H1 (cell line): ENCODE measurements at regions not wholly inside any gene's neighbourhood (a gene's known extent, or its start where the extent isn't known, plus 50 kb on each side); places are given as distances from the start of the nearest gene placed in this dataset.
A peak's percentile ranks its signal among the peaks of the same experiment; 100 is the strongest.
"Not testable (repeated sequence)": the region's sequence is repeated elsewhere in the genome, so short reads cannot be mapped to it uniquely, and the experiment has no call there.

Experiments used
- CTCF ChIA-PET: fragments of 300-600 bp; sonication (Branson Sonifier 250); formaldehyde crosslinking; loops from one replicate; lab custom pipeline; 2021; ENCODE audit not compliant: partially characterized antibody; lab: Charles Lee
- POLR2A ChIA-PET: fragments of 300-600 bp; sonication (Branson Sonifier 250); formaldehyde crosslinking; loops from one replicate; lab custom pipeline; 2021; ENCODE audit warnings: inconsistent platforms; ENCODE audit not compliant: partially characterized antibody; lab: Charles Lee
- DNase-seq, 2 experiments: peaks; one replicate each; pipeline versions ENCODE4 v3.0.0 to v3.0.0-alpha.2; 2010 to 2022; ENCODE audit warnings: low spot score in 2 of 2, low read depth in 1 of 2, mixed read lengths in 1 of 2
- FAIRE-seq: peaks from 2 replicates; lab custom pipeline; 2011; peaks lifted over from hg19 to GRCh38; lab: Jason Lieb, UNC
- H2AFZ ChIP-seq: 2 replicates; pipeline ENCODE4 v1.8.1; 2012; ENCODE audit warnings: low read length, inconsistent platforms
- H2AK5ac ChIP-seq: 2 replicates; pipeline ENCODE4 v1.6.1; 2013; ENCODE audit warnings: low read depth, low read length
- H2BK120ac ChIP-seq: replicated peaks from 2 replicates; pipeline ENCODE3; 2013; ENCODE audit warnings: low read depth, low read length, inconsistent platforms
- H2BK12ac ChIP-seq: 2 replicates; pipeline ENCODE4 v1.6.1; 2013; ENCODE audit warnings: low read depth, low read length
- H2BK15ac ChIP-seq: 2 replicates; pipeline ENCODE4 v1.6.1; 2013; ENCODE audit warnings: low read length
- H2BK20ac ChIP-seq: 2 replicates; pipeline ENCODE4 v1.6.1; 2013; ENCODE audit warnings: low read length
- H2BK5ac ChIP-seq: 2 replicates; pipeline ENCODE4 v1.6.1; 2013; ENCODE audit warnings: low read depth, low read length
- H3K14ac ChIP-seq: 2 replicates; pipeline ENCODE4 v1.6.1; 2013; ENCODE audit warnings: inconsistent platforms; ENCODE audit not compliant: insufficient read length
- H3K18ac ChIP-seq: 2 replicates; pipeline ENCODE4 v1.6.1; 2013; ENCODE audit warnings: low read length; ENCODE audit errors: extremely low read depth
- H3K23ac ChIP-seq: 2 replicates; pipeline ENCODE4 v1.6.1; 2013; ENCODE audit warnings: inconsistent platforms; ENCODE audit not compliant: insufficient read length
- H3K23me2 ChIP-seq: 2 replicates; pipeline ENCODE4 v1.6.1; 2013; ENCODE audit warnings: low read depth, low read length
- H3K27ac ChIP-seq: 2 replicates; pipeline ENCODE4 v1.6.1; 2011; ENCODE audit warnings: low read depth, low read length, inconsistent platforms
- H3K27me3 ChIP-seq, 4 experiments: replicated peaks in 1 of 4; 1 replicate in 1 of 4; 2 replicates in 3 of 4; pipeline versions ENCODE4 v1.6.1 to v1.8.1; 2011 to 2013; ENCODE audit warnings: low read length in 3 of 4, mild to moderate bottlenecking in 3 of 4, inconsistent platforms in 2 of 4, mixed read lengths in 2 of 4, moderate library complexity in 1 of 4; ENCODE audit not compliant: control insufficient read depth in 3 of 4, insufficient read depth in 3 of 4; ENCODE audit errors: extremely low read depth in 1 of 4
- H3K36me3 ChIP-seq, 4 experiments: 2 replicates each; pipeline versions ENCODE4 v1.6.1 to v1.8.1; 2011 to 2013; ENCODE audit warnings: mild to moderate bottlenecking in 4 of 4, low read length in 3 of 4, moderate library complexity in 2 of 4, control low read depth in 1 of 4, inconsistent platforms in 1 of 4; ENCODE audit not compliant: insufficient read depth in 4 of 4, control insufficient read depth in 2 of 4
- H3K4ac ChIP-seq: replicated peaks from 2 replicates; pipeline ENCODE3; 2013; ENCODE audit warnings: low read length, low read depth, mixed read lengths, inconsistent platforms; ENCODE audit not compliant: insufficient read length
- H3K4me1 ChIP-seq, 4 experiments: replicated peaks in 1 of 4; 1 replicate in 1 of 4; 2 replicates in 3 of 4; pipeline versions ENCODE4 v1.6.1 to v1.8.1; 2011 to 2013; ENCODE audit warnings: low read length in 3 of 4, inconsistent platforms in 2 of 4, mixed read lengths in 1 of 4; ENCODE audit not compliant: insufficient read depth in 4 of 4, control insufficient read depth in 3 of 4
- H3K4me2 ChIP-seq, 2 experiments: 2 replicates each; pipeline versions ENCODE4 v1.6.1 to v1.8.1; 2011 to 2013; ENCODE audit warnings: low read depth in 2 of 2, low read length in 2 of 2, control low read depth in 1 of 2, inconsistent platforms in 1 of 2, mild to moderate bottlenecking in 1 of 2; ENCODE audit not compliant: insufficient read depth in 1 of 2
- H3K4me3 ChIP-seq, 4 experiments: fragments of 200-600, 300-600 bp in 1 of 4; sonication (generic), shearing (Covaris generic), sonication (Bioruptor Twin) in 1 of 4; 2 replicates each; pipeline versions ENCODE4 v1.5.1 to v1.8.1; 2011 to 2016; ENCODE audit warnings: low read length in 4 of 4, low read depth in 3 of 4, control low read depth in 2 of 4, inconsistent platforms in 2 of 4, mild to moderate bottlenecking in 2 of 4, mixed read lengths in 1 of 4, moderate library complexity in 1 of 4; ENCODE audit not compliant: insufficient read depth in 2 of 4; ENCODE audit errors: extremely low read depth in 1 of 4
- H3K56ac ChIP-seq: replicated peaks from 2 replicates; pipeline ENCODE3; 2013; ENCODE audit warnings: low read depth, mild to moderate bottlenecking, mixed read lengths, low read length, inconsistent platforms; ENCODE audit not compliant: insufficient read length
- H3K79me1 ChIP-seq: 2 replicates; pipeline ENCODE4 v1.6.1; 2013; ENCODE audit warnings: low read depth, low read length, control low read depth
- H3K79me2 ChIP-seq, 2 experiments: 2 replicates each; pipeline versions ENCODE4 v1.6.1 to v1.8.1; 2012 to 2013; ENCODE audit warnings: low read length in 2 of 2, mild to moderate bottlenecking in 2 of 2, inconsistent platforms in 1 of 2; ENCODE audit not compliant: insufficient read depth in 2 of 2, control insufficient read depth in 1 of 2
- H3K9ac ChIP-seq, 4 experiments: replicated peaks in 1 of 4; 1 replicate in 1 of 4; 2 replicates in 3 of 4; pipeline versions ENCODE4 v1.6.1 to v1.8.1; 2011 to 2013; ENCODE audit warnings: low read depth in 3 of 4, low read length in 3 of 4, control low read depth in 2 of 4, mild to moderate bottlenecking in 2 of 4, moderate library complexity in 2 of 4, inconsistent platforms in 1 of 4; ENCODE audit errors: extremely low read depth in 1 of 4
- H3K9me3 ChIP-seq, 2 experiments: 2 replicates each; pipeline versions ENCODE4 v1.6.1 to v1.8.1; 2012 to 2013; ENCODE audit warnings: mild to moderate bottlenecking in 2 of 2, moderate library complexity in 2 of 2, control low read depth in 1 of 2, inconsistent platforms in 1 of 2, low read depth in 1 of 2, low read length in 1 of 2, mixed read lengths in 1 of 2; ENCODE audit not compliant: insufficient read depth in 2 of 2
- H4K20me1 ChIP-seq, 2 experiments: replicated peaks in 1 of 2; 2 replicates each; pipeline versions ENCODE3 to v1.8.1; 2011 to 2013; ENCODE audit warnings: inconsistent platforms in 2 of 2, low read length in 2 of 2, mild to moderate bottlenecking in 1 of 2; ENCODE audit not compliant: insufficient read depth in 2 of 2, control insufficient read depth in 1 of 2
- H4K5ac ChIP-seq: 2 replicates; pipeline ENCODE4 v1.6.1; 2013; ENCODE audit warnings: low read length, low read depth, mixed read lengths, inconsistent platforms; ENCODE audit not compliant: insufficient read length
- H4K8ac ChIP-seq: 2 replicates; pipeline ENCODE4 v1.8.0; 2013; ENCODE audit warnings: mild to moderate bottlenecking, moderate library complexity, low read length, inconsistent platforms; ENCODE audit not compliant: insufficient read depth; ENCODE audit errors: extremely low read depth
- H4K91ac ChIP-seq: replicated peaks from 2 replicates; pipeline ENCODE3; 2013; ENCODE audit warnings: low read length, mixed read lengths, inconsistent platforms; ENCODE audit not compliant: insufficient read length
- WGBS, 2 experiments: shearing (Covaris generic) in 1 of 2; methylation state at CpG; one replicate each; pipeline versions ENCODE4 v1.1.6 to v1.1.7; 2013 to 2015; ENCODE audit warnings: low lambda C conversion rate in 2 of 2, mixed read lengths in 2 of 2, inconsistent platforms in 1 of 2, low coverage in 1 of 2, missing lambda C conversion rate in 1 of 2; ENCODE audit not compliant: insufficient replicate concordance in 2 of 2, insufficient coverage in 1 of 2, insufficient read length in 1 of 2; ENCODE audit errors: extremely low coverage in 1 of 2, missing lambda C conversion rate in 1 of 2; 5-methylcytosine and 5-hydroxymethylcytosine counted together

- H3K4ac ChIP-seq, H4K20me1 ChIP-seq, H3K9me3 ChIP-seq, H3K4me2 ChIP-seq, DNase-seq, H3K18ac ChIP-seq, FAIRE-seq, H2BK20ac ChIP-seq, H2AFZ ChIP-seq, H3K27me3 ChIP-seq, H4K91ac ChIP-seq, CTCF ChIA-PET, H2AK5ac ChIP-seq, H2BK120ac ChIP-seq, H4K8ac ChIP-seq, H3K4me1 ChIP-seq, H2BK12ac ChIP-seq, H3K23ac ChIP-seq, H3K4me3 ChIP-seq, H4K5ac ChIP-seq, H2BK15ac ChIP-seq, H3K14ac ChIP-seq, H3K79me1 ChIP-seq, H2BK5ac ChIP-seq, H3K27ac ChIP-seq, H3K23me2 ChIP-seq, H3K9ac ChIP-seq, H3K36me3 ChIP-seq, H3K79me2 ChIP-seq, POLR2A ChIA-PET: not testable (repeated sequence)
- 100% methylated on average over 1 of the region's 1 CpG; no CpG with 5 or more reads in 1 of the 2 experiments for WGBS, 2 experiments
- H3K56ac ChIP-seq = peak overlapping the region; percentile 80
Observed at GRCh38 chr2:128598260-128598659, 279.6 kb upstream of the HS6ST1 start.
